EL (cell line): ENCODE measurements at regions not wholly inside any gene's neighbourhood (a gene's known extent, or its start where the extent isn't known, plus 50 kb on each side); places are given as distances from the start of the nearest gene placed in this dataset.

Source experiments
- DNase-seq: peaks from one replicate; pipeline ENCODE4 v3.0.0-alpha.2; 2016

DNA sequence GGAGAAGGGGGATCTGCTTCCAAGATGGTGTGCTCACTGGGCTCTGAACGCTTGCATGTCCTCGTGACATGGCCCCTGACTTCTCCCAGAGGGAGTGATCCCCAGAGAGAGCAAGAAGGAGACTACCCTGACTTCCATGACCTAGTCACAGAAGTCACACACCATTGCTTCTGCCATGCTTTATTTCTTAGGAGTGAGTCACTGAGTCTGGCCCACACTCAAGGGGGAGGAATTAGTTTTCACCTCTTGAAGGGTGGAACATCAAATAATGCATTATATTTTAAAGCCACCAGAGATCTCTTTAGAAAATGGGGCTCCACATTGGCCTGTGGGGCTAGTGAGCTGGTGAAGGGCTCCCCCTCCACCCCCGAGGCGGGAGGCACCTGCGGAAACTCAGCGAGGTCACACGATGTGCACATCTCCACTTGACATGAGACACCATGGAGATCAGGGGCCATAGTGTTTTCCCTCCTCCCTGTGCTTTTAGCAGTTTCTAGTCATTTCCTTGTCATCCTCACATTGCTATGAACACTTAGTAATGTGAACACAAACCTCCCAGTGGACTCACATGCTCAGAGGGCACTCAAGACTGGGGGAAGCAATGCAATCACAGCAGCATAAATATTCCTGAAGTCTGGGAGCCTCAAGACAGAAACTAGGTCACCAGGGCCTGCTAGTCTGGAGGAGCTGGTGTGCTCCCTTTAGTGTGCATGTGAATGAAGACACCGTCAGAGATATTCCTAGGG is 87.4 kb upstream of the FZD10 start:
- DNase-seq, result no peak

DNA sequence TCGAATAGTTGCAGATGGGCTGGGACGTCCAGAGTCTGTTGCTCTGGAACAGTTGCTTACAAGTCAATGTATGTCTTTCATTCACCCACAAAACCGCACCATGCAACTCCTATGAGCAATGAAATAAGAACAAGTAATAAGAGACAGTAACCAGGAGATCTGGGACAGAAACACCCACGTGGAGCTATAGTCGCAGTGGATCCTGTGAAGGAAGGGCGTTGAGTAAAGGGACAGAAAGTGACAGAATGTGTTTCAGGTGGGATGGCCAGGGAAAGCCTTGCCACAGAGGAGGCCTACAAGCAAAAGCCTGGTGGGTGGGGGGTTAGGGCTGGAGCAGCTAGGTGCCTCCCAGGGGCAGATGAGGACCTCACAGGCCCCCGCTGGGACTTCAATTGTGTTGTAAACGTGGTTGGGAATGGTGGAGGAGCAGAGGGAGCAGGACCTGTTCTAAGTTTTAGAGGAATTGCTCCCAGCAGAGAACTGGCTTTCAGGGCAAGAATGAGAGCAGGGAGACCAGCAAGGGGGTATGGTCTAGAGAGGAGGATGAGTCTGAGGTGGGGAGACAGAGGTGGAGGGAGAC is 86.7 kb upstream of the FZD10 start:
- DNase-seq, result no peak

DNA sequence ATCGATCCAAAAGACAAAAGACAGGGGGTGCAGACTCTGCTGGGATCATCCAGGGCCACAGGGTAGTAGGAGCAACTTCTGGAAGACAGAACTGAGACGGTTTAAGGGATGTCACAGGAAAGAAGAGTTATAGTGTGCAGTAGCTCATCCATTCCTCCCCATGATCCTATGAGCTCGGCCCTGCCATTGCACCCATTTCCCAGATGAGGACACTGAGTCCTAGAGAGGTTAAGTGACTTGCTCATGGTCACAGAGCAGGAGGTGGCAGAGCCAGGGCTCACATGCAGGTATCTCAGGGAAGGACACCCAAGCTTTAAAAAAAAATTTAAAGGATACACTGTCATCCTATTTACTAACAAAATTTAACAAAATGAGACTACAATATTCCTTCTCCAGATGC is 86.1 kb upstream of the FZD10 start:
- no peak for DNase-seq

DNA sequence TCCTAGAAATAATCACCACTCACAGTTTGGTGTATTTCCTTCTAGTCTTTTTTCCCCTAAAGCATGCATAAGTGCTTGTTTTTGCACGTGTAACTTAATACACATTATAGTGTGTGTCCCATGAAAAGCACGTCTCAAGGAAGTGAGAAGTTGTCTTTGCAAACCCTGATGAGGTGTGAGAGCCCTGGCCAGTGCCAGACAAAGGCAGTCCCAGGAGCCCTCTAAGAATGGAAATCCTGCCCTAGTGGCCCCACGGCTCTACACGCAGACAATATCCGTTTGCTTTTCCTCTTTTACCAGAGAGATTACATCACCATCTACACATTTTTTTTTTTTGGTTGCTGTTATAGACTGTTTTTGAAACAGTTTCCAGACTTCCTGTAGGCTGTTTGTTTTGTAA is 85.5 kb upstream of the FZD10 start:
- no peak for DNase-seq

DNA sequence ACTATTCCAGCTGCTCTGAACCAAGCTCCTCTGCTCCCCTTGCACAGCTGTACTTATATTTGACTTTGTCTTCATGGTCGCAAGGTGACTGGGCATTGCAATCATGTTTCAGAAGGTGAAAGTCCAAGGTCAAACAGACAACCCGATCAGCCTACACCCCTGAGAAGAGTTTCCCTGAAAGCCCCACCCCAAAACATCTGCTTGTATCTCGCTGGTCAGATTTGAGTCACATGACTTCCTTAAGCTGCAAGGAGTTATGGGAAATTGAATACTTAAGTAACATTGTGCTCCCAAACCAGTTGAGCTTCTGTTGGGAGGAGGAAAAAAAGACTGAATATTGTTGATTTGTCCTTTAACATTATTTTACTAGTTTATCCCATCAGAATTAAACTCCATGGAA is 83.4 kb upstream of the FZD10 start:
- no peak for DNase-seq

DNA sequence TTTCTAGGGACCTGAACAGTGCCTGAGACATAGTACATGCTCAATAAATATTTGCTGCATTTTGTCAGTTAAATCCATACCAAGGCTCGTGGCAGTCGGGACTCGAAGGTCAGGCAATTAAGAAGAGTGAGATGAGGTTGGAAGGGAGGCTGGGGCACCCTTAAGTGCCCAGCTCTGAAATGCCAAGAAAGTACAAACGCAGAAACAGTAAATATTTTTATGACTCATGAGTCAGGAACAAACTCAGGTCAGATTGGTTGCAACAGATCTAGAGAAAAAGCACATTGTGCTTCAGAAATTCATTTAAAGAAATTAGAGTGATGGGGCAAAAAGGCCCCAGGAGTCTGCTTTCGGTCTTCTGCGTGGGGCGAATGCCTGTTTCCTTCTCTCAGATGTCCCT is 83.0 kb upstream of the FZD10 start:
- DNase-seq, result no peak

DNA sequence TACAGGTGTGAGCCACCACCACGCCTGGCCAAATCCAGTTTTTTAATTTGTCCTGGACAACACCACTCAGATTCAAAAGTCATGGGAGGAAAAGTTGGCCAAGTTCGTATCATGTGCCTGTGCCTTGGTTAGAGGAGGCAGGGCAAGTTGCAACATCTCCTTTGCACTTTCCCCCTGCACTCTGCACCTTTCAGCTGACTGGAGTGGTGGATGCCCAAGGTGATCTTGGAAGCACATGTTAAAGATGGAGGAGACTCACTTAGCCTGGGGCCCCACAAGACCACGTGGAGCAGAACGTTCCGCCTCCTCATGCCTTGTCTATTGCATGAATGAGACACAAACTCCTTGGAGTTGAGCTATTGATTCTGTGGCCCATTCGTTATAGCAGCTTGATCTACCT is 82.1 kb upstream of the FZD10 start:
- DNase-seq, result no peak

DNA sequence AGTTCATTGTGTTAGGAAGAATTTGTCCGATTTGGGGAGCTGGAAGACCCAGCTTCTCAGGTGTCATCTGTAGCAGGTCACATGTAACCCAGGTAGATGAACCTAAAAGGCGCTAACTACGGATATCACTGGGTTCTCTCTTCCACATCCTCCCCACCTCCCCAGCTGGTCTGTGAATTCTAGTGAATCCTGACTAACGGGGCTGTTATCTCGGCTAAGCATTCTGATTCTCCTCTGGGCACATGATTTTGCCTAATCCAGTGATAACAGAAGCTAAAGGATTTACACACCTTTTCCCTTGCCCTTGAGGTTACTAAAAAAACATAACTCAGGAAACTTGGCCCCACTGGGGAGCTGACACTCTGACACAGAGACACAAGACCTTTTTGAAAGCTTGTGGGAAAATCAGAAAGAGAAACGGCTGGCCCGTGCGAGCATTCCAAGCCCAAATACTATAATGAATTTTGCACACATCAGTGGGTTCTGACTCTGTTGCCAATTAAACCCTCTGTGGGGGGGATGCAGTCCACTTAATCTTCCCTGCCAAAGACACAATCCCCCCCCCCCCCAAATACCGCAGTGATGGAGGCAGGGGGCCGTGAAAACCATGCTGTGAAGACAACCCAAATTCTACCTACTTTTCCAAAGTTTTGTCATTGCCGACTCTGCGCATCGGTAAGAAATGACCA is 81.0 kb upstream of the FZD10 start:
- DNase-seq, result no peak

DNA sequence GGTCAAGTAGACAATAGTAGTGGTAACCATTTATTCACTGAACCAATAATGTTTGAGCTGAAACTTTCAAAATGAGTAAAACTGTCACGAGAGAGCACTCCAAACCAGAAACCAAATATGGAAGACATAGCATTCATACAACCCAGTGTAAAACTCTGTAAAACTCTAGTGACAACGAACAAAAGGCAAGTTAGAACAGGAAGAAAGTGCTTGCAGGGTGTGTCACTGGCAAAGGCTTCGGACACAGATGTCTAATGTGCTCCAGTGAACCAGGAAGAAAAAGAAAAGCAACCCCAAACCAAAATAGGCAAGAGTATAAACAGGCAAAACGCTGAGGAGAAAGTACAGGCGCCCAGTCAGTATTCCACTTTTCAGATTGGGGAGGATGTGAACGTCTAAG is 79.3 kb upstream of the FZD10 start:
- no peak for DNase-seq

DNA sequence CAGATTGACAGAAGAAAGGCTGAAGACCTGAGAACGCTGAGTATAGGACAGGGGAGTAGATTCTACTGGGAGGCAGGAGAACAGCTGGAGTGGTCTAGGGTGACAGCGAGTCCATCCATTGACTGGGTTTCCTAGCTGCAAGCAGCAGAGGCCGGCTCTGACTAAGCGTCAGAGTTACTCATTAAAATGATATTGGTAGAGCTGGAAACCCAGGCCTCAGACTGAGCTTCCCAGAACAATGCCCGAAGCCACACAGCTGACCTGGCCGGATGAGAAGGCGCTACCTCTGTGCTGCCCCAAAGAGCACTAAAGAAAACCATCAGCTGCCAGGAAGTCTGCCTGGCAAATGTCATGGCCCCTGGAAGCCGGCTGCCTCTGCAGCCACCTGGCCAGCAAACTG is 78.5 kb upstream of the FZD10 start:
- DNase-seq, result no peak

DNA sequence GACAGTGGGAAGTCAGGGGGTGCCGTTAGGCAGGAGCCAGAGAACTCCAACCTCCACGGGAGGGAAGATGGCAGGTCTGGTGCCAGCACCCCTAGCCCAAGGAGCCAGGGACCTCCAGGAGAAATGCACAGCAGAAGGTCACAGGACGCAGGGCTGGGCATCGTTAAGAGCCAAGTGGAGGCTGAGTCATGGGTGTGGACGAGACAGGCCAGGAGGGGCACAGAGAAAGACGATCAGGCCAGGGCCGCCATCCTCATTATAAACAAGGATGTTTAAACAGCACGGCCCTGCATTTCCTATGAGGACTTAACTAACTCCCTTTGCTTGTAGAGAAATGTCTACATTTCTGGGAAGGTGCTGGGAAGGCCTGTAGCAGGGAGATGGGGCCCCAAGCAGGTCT is 77.9 kb upstream of the FZD10 start:
- no peak for DNase-seq

DNA sequence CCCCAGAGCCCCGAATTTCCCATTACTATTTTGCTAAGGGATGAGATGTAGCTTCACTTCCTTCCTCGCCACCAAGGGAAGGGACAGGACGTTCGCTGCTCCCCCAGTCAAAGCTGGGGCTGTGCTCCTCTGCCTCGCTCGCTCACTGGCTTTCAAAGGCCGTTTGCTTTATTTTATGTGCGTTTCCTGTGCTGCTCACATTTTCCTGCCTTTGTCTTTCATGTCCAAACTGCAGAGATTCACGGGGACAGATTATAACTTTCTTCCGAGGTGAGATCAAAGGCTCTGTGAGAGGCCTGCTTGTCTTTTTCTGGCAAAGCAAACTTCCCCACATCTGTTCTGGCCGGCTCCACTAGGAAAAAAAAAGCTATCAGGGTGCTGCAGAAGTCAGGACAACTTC is 76.0 kb upstream of the FZD10 start:
- no peak for DNase-seq

DNA sequence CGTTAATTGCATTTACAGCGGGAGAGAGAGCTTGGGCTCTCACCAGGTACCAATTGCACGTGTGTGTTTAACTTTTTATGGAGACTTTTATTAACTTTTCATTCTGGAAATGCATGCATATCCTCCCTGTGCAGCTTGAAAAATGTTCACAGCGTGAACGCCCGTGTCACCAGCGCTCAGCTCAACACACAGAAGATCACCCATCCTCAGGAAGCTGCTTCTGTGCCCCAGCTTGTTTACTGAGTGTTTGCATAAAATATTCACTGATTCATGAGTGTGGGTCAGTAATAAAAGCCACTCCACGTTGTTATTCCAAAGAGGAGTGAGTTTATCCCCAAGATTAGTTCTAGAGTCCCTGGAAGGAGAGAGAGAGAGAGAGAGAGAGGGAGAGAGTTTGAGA is 75.5 kb upstream of the FZD10 start:
- no peak for DNase-seq

DNA sequence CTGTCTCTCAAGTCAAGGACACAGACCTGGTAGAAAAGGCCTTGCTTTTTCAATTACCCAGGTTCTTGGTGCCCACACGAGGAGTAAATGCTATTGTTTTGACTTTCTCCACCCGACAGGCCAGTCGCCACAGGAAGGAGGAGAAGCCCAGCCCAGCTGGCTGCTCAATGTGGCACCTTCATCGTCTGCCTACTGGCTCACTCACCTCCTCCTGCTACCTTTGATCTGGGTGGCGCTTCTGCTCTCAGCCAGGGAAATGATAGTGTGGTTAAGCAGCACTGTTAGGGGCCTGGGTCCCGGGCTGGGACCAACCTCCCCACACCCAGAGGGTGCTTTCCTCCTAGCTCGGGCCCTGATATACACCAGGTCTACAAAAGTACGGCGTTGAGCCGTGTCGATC is 75.0 kb upstream of the FZD10 start:
- DNase-seq, result no peak

DNA sequence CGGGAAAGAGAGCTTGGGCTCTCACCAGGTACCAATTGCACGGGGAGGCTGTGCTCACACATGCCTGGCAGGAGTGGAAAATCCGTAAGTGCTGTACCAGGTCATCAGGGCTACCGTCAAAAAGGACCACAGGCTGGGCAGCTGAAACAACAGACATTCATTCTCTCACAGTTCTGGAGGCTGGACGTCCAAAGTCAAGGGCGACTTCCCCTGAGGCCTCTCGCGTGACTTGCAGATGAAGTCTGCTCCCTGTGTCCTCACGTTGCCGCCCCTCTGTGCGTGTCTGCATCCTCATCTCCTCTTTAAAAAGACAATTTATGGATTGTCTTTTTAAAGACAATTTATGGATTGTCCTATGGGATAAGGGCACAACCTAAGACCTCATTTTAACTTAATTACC is 73.8 kb upstream of the FZD10 start:
- DNase-seq, result no peak

DNA sequence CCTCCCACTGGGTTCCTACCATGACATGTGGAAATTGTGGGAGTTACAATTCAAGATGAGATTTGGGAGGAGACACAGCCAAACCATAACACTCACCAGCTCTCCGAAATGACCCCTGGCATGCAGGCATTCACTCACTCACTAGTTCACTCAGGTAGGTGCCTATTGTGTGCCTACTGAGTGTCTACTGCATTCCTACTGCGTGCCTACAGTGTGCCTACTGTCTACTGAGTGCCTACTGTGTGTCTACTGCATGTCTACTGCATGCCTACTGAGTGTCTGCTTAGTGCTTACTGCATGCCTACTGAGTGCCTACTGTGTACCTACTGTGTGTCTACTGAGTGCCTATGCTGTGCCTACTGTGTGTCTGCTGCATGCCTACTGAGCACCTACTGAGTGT is 71.7 kb upstream of the FZD10 start:
- DNase-seq, result no peak

DNA sequence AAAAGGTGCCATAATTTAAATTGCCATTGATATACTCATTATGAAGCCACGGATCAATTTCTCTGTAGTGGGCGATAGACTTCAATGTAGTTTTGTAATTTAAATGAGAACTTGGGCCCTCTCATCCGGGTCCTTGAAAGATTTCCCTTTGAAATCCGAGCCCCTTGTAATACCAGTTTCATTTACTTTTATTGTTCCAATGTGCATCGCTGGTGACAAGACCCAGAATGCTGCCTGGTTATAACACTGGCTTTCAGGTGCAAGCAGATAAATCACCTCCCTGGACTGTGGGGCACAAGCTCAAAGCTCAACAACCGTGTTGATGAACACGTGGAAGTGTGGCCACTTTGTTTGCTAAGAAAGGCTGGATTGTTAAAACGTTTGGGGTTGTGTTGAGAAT is 68.9 kb upstream of the FZD10 start:
- DNase-seq, result no peak

DNA sequence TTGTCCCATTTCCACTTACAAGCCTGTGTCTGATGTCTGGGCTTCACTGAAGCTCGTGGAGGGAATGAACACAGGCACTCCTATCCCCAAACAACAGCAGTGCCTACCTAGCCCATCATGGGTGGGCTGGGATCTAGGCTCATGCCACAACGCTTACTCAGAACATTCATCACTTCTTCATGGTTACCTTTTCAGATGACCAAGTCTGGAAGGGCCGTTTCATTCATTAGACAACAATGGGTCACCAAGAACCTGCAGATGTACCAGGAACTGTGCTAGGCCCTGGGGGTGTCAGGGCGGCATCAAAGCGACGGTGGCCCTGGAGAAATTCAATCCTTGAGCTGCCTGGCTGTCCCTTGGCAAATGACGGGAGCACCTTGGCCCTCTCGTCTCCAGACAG is 64.9 kb upstream of the FZD10 start:
- no peak for DNase-seq

DNA sequence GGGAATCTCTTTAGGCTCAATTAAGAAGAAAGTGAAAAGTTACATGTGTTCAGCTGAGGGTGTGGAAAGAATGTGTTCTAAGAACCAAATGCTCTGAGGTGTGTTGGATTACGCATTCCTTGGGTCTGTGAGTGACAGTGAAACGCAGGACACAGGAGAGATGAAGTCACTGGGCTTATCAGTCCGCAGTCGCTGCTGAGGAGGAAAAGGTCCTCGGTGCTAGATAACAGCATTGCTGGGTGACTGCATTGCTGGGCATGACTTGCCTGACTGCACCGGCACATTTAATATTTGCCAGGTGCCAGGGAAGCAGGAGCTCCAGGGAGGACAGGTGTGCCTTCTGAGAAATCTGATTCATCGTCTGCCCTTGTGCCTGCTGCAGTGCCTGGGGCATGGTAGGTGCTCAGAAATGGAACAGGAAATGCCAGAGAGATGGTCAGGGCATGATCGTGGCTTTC is 64.4 kb upstream of the FZD10 start:
- no peak for DNase-seq

DNA sequence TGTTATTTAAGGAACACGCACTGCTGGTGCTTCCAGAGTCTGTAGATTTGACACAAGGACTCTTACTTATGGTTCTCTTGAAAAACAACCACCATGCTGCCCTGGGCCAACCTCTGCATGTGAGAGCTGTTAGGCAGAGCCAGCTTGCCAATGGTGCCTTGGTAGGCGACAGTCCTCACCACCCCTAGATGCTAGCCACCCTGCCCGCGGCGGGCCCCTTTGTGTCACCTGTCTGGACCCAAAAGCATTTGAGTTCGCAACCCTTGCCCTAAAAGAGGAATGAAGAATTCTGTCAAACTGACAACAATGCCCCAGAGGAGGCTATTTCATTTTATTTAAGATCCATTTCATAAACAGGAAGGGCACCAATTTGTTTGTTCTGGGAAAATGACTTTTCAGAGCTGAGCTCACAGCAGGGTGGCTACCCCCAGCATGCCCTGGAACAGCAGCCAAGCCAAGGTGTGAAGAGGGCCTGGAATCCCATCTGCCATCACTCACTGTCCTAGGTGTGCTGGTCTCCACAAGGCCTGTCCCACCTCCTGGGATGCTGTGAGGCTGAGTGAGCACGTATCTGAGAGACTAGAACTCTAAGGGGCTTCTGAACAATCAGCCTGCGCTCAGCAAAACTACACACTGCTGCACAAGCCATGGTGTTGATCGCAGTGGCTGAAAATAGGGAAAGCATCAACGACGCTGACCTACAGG is 63.8 kb upstream of the FZD10 start:
- no peak for DNase-seq

DNA sequence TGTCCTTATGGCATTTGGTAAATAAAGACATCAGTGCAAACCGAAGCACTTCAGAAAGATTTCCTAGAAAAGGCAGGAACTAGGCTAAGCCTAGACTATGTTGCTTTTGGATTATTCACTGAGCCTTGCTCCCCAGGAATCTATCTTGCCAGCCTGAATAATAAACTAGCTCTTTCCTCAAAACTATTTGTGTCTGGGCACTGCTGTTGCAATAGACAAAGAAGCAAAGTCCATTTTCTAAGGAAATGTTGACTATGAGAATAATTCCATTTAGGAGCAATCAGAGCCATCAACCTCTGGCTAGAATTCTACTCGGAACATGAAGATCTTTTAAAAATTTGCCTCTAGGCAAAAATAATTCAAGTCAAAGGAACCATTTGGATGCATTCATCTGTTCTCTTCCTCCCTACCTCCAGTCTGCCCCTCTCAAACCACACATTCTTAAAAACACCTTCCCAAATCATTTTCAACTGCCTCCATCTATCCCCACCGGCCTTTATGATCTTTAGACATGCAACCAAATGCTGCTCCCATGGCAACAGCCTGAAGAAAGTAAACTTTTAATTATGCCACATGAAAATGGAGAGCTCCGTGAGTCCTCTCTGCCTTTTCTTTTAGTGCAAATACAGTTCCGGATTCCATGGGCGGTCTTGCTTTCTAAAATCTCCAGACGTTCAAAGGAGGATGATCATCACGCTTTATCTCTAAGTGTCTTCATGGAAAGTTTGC is 61.5 kb upstream of the FZD10 start:
- DNase-seq, result no peak

DNA sequence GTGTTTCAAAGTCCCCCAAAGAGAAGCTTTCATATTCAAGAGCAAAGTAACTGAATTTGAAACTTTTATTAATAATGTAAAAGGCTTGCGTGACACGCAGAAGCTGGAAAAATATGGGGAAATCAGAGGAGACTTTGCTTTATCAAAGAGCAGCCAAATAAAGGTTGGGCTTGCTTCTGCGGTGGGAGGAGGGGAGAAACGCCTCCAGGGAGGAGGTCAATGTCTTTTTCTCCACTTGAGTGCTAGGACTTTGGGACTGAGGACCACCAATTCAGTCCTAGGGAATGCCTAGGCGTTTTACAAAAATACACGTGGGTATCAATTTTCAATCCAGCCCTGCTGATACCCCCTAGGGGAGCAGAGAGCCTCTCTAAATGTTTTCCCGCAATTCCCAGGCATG is 60.9 kb upstream of the FZD10 start:
- DNase-seq, result no peak

DNA sequence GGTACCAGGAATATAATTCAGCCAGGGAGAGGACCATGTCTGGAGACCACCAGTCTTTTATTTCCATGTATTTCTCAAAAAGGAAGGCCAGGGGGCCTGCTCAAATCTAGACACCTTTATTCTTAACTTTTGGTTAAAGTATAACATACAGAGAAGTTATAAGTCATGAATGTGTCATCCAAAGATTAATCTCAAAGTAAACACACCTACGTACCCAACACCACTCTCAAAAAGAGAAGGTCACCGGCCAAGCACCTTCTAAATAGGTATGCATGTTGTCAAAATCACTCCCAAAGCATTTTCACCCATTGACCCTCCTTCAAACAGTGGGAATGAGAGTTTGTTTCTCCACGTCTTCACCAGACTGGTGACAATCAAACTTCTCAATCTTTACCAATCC is 60.0 kb upstream of the FZD10 start:
- no peak for DNase-seq
